SKM-1 treated with dmso at 0.1 percent for 144 hours (cell line): ENCODE measurements at regions not wholly inside any gene's neighbourhood (a gene's known extent, or its start where the extent isn't known, plus 50 kb on each side); places are given as distances from the start of the nearest gene placed in this dataset.
A peak's percentile ranks its signal among the peaks of the same experiment; 100 is the strongest.
"Not testable (repeated sequence)": the region's sequence is repeated elsewhere in the genome, so short reads cannot be mapped to it uniquely, and the experiment has no call there.

Experiments used
- DNase-seq: peaks from one replicate; lab custom pipeline; 2025; ENCODE audit not compliant: unreplicated experiment; lab: John Stamatoyannopoulos, UW

GRCh38 chr5:120083851-120084542 lies 380.1 kb upstream of the PRR16 start:
- no peak for DNase-seq

DNA sequence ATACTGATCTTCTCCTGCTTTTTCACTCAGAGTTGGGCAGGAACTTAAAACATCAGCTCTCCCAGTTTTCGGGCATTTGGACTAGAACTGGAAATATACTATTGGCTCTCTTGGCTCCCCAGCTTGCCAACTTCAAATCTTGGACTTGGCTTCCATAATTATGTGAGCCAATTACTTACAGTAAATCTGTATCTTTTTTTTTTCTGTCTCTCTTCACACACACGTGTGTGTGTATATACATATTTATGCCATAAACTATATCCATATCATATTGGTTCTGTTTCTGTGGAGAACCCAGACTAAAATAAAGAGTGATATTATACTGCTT lies 379.6 kb upstream of the PRR16 start:
- no peak for DNase-seq

DNA sequence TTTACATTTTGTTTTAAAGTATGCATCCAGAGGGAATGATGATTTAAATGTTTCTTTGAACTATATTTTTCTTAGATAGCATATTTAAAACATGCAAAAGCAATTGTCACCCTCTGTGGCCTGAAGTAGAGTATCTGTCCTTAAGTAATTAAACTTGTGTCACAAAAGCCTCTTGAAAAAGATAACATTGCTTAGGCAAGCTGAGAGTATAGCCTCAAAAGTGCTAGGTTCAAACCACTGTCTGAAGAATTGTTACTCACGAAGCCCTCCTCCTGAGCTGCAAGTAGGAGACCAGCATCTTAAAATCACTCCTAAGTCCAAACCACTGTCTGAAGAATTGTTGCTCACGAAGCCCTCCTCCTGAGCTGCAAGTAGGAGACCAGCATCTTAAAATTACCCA lies 378.0 kb upstream of the PRR16 start:
- DNase-seq, result no peak

DNA sequence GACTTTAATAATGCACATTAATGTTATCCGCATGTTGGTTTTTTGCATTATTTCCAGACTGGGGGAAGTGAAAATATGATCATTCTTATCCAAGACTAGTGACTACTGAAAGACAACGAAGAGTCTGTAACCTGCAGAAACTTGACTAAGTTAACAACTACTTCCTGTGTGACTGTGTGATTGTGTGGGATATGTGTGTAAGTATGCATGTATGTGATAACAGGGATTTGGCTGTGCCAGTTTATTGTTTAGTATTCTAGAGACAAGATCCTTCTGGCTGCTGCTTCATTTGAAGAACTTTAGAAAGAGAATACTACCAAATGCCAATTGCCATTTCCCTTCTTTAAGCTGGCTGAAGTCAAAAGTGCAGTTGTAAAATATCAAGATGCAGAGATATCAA lies 375.7 kb upstream of the PRR16 start:
- no peak for DNase-seq

- no peak for DNase-seq
Observed at GRCh38 chr5:120088836-120089235, 375.3 kb upstream of the PRR16 start.

DNA sequence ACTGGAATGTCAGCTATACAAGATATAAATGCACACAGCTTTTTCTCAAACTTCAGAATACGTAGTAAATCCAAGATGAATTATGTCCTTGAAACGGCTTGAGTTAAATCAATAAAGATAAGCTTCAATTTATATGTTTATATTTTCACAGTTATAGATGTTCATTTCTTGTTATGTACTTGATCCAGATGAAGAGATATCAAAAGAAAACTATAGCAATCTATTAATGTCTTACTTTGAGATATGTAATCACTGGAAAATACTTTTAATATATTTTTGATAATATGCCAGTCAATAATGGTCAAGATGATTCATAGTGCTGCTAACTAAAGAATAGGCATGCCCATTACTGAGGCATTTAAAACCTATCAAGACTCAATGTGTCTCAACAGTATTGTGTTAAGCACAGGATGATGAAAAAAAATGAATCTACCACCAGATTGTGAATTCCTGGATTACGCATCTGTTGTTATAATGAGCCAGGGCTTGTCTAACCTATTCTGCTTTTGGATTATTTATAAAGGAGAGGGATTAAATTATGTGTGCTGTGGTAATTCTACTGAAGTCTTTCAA lies 372.6 kb upstream of the PRR16 start:
- no peak for DNase-seq

DNA sequence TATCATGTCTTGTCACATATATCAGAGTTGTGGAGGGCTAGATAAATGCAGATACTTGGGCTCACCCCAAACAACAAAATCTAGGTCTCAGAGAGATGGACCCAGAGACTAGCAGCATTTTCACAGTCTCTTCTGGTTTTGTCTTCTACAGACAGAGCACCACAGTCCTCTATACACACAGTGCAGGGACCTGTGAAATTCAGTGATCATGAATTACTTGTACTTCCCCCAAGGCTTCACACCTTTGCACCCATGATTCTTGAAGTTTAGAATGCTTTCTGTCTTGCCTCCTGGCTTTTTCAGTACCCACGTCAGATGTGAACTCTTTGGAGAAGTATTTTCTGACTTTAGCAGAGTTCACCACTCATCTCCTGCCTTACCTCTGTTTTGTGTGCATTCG lies 371.5 kb upstream of the PRR16 start:
- no peak for DNase-seq

DNA sequence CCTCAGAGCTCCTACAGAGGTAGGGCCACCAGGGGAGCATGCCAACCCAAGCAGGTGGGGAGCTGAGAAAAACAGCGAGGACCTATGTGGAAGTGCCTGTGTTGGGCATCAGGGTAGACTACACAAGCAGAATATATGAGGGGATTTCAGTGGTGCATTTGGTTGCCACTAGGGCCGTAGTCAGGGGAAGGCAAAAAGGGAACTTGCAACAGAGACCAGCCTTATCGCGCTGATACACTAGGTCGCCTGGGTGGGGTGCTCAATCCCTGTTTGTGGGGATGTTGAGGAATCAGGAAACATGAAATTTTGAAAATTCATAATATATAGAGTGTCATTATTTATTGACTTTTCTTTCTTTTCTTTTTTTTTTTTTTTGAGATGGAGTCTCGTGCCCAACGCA lies 370.9 kb upstream of the PRR16 start:
- peak; percentile 12 for DNase-seq

GRCh38 chr5:120096413-120096812 lies 367.7 kb upstream of the PRR16 start:
- DNase-seq, result no peak

- no peak for DNase-seq
Observed at GRCh38 chr5:120098426-120098825, 365.7 kb upstream of the PRR16 start.

GRCh38 chr5:120098902-120099535 lies 365.1 kb upstream of the PRR16 start:
- DNase-seq, result no peak

DNA sequence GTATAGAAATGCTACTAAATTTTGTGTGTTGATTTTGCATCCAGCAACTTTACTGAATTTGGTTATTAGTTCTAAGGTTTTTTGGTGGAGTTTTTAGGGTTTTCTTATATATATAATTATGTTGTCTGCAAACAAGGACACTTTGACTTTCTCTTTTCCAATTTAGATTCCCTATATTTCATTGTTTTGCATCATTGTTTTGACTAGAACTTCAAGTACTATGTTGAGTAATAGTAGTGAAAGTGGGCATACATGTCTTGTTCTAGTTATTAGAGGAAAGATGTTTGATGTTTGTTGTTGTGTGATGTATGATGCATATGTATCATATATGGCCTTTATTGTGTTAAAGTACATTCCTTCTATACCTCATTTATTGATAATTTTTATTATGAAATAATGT lies 362.3 kb upstream of the PRR16 start:
- no peak for DNase-seq

DNA sequence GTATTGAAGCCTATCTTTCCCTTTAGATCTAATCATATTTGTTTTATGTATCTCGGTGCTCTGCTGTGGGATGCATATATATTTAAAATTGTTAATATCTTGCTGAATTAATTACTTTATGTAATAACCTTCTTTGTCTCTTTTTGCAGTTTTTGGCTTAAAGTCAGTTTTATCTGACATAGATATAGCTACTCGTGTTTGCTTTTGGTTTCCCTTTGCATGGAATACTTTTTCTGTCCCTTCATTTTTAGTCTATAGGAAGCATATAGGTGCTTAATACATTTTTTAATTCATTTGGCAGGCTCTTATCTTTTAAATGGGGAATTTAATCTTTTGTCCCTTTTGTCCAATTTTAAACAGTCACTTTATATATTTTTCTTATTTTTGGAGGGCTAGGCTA lies 360.6 kb upstream of the PRR16 start:
- DNase-seq, result no peak

DNA sequence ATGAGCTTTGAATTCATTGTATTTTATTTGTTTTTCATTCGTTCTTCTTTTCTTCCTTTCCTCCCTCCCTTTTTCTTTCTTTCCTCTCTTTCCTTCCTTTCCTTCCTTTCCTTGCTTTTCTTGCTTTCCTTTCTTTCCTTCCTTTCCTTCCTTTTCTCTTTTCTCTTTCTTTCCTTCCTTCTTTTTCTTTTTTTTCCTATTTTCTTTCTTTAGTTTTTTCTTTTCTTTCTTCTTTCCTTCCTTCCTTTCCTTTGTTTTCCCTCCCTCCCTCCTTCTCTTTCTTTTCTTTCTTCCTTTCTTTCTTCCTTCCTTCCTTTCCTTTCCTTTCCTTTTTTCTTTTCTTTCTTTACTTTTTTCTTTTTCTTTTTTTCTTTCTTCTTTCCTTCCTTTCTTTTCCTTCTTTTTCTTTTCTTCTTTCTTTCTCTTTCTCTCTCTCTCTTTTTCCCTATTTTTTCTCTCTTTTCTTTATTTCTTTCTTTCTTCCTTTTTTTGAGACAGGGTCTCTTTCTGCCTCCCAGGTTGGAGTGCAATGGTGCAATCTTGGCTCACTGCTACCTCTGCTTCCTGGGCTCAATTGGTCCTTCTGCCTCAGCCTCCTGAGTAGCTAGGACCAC lies 357.1 kb upstream of the PRR16 start:
- DNase-seq, result no peak

- DNase-seq, result no peak
Observed at GRCh38 chr5:120108586-120109248, 355.4 kb upstream of the PRR16 start.

DNA sequence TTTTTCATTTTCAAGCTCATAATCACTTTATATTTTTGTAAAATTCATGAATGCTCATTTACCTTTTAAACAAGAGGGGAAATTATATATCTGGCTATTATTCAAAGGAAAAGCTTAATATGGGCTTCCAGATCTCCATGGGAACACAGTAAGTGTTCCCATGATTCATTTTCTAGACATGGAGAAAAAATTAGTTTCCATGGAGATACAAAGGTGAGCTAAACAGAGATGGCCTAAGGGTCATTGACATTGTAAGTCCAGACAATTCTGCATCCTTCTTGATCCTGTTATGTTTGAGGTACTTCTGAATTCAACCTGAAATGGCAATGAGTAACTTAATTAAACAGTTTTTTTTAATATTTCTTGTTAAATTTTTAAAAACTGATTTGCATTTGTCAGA lies 341.4 kb upstream of the PRR16 start:
- DNase-seq, result no peak

GRCh38 chr5:120124031-120124430 lies 340.1 kb upstream of the PRR16 start:
- no peak for DNase-seq

DNA sequence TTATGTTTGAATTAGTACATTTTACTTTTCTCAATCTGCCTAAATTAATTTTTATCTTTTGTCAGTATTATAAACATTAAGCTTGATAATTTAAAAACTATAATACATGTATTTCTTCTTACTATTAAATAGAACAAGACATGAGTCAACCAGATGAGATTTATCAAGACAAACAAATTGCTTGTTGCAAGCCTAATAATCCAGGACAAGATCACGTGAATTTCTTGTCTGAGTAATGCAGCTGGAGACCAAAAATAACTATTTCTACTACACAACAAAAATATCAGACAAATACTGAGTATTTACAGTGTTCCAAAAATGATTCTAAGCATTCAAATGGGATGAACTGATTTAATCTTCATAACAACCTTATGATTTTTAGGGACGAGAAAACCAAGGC lies 339.1 kb upstream of the PRR16 start:
- DNase-seq, result no peak

- DNase-seq, result not testable (repeated sequence)
Observed at GRCh38 chr5:120132347-120132746, 331.8 kb upstream of the PRR16 start.

GRCh38 chr5:120134944-120135343 lies 329.2 kb upstream of the PRR16 start:
- no peak for DNase-seq

DNA sequence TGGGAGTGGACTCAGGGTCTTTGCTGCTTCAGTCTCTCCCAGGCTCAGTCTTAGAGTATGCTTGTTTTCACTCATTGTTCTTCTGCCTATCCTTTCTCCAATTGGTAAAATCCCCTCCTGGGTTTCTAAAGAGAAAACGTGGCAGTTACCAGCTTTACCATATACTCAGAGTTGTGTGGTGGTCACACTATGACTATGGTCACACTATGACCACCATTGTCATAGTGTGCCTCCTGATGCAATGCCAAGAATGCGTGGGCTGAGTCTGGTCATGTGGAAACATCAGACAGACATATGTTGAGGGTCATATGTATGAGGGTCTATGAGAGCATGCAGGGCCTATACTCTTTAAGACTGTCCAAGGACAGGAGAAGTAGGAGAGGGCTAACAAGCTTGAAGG lies 326.5 kb upstream of the PRR16 start:
- no peak for DNase-seq

DNA sequence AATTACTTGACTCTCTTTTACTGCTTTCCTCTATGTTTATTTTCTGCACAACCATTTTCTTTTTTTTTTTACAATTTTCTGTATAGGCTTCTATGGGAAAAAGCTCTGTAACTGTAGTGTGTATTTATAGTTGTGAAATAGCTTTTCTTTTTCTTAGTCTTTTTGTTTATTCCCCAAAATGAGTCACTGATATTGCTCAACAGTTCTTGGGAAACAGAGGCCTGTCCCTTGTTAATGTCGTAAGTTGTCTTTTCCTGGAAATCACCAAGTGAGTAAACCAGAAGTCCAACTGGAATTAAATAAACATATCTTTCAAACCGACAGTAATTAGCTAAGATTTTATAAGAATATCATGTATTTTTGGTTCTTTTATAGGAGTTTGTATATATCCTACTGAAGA lies 325.1 kb upstream of the PRR16 start:
- DNase-seq, result peak; percentile 66
